ENCODE measurements at regions not wholly inside any gene's neighbourhood (a gene's known extent, or its start where the extent isn't known, plus 50 kb on each side); places are given as distances from the start of the nearest gene placed in this dataset.

- DNase-seq (ENCODE audit: low read depth), result no peak
Observed at GRCh38 chr10:123556736-123557135, 109.4 kb upstream of the GPR26 start.

DNA sequence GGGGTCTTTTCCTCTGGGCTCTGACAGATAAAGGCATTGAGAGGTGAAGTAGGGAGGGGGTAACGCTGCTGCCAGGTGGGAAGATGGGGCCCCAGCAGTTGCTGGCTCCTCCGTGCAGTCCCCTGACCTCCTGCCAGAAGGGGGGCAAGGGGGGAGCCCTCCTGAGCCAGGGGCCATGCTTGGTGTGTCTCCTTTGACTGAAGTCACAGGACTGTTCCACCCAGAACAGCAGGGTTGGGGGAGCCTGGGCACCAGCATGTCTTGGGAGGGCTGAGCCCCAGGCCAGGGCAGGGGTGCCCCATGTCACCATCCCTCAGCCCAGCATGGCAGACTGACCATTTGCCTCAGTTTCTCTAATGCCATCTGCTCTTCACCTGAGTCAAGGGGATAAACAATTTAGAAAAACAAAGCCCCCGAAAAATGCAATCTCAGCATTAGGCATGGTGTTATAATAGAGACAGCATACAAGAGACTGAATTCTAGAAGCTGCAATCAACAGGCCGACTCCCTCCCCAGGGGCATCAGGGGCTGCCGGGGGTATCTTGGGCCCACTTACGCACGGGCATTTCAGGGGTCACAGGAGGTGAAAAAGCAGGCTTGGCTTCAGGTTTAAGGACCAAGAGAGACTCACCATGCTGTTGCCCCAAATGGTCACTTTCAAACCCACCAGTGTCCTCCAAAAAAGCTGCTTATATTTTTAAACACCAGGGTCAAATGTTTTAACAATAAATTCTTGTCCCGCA is 108.6 kb upstream of the GPR26 start:
- DNase-seq (ENCODE audit: low read depth), result no peak

DNA sequence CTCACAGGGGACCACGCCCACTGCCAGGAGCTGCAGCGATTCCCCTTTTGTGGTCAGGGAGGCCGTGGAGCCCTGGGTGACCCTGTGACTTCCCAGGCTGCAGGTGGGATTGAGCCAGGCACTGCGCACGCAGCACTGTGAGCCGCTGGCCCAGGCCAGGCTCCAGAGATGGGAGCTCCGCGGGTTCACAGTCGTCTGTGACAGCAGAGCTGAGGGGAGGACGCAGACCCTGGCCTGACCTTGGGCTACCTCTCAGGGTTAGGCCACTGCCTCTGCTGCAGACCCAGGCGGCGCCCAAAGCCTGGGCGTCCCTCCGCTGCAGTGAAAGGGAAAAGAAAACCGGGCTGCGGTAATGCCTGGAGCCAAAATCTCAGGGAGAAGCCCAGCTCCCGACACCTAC is 107.5 kb upstream of the GPR26 start:
- no peak for DNase-seq (ENCODE audit: low read depth)

GRCh38 chr10:123559066-123559822 is 106.9 kb upstream of the GPR26 start:
- DNase-seq (ENCODE audit: low read depth), result peak; percentile 20

DNA sequence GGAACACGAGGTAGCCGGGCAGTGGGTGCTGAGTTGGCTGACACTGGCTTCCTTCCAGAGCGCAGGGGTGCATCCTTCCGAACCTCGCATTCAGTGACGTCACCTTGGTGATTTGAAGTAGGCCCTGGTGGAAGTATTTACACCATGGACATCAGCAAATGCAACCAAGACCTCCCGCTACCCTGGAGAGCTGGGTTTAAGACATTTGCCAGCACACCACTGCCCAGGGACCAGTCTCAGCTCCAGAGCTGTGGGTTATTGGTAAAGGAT is 106.4 kb upstream of the GPR26 start:
- no peak for DNase-seq (ENCODE audit: low read depth)

DNA sequence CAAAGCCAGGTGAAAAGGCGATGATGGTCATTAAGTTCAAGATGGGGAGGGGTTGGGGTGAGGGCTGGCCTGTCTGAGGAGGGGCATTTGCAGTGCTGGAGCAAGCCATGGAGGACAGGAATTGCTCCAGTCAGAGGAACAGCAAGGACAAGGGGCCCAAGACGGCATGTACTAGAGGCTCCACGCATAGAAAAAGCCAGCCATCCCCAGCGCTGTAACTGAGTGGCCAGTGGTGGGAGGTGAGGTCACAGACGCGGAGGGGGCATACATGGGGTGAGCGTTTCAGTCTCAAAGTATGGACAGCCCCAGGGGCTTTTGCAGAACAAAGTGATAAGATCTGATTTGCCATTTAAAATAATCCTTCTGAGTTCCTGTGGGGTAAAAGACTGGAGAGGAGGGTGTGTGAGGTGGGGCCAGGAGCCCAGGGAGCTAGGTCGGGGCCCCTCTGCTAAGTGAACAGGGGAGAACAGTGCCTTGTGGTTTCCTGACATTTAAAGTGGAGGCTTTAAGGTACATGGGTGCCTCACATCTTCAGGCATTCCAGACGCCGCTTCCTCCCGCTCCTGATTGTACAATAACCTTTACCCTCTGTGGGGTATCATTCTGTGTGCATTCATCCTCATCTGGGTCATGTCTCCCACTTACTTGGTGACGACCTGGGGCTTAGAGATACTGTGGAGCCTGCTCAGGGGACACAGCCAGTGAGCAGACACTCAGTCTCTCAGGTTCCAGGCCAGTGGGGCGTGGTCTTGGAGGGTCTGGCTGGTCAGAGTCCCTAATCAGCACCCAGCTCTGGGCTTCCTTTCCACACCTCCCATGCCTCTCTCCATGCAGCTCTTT is 105.6 kb upstream of the GPR26 start:
- DNase-seq (ENCODE audit: low read depth), result no peak

- DNase-seq (ENCODE audit: low read depth), result no peak
Observed at GRCh38 chr10:123561141-123561440, 105.1 kb upstream of the GPR26 start.

- no peak for DNase-seq (ENCODE audit: low read depth)
Observed at GRCh38 chr10:123562387-123562786, 103.8 kb upstream of the GPR26 start.

- no peak for DNase-seq (ENCODE audit: low read depth)
Observed at GRCh38 chr10:123562811-123563580, 103.2 kb upstream of the GPR26 start.

DNA sequence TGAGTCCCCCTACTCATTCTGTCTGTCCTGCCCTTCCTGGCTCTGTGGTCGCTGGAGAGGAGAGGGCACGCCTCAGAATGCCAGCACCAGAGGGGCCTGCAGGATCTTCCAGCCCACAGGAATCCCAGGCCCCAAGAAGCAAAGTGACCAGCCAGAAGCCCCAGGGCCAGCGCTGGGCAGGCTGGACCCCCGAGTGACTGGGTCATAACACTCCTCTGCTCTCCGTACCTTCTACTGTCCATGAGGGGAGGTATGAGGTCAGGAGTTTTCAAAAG is 102.6 kb upstream of the GPR26 start:
- DNase-seq (ENCODE audit: low read depth), result no peak

DNA sequence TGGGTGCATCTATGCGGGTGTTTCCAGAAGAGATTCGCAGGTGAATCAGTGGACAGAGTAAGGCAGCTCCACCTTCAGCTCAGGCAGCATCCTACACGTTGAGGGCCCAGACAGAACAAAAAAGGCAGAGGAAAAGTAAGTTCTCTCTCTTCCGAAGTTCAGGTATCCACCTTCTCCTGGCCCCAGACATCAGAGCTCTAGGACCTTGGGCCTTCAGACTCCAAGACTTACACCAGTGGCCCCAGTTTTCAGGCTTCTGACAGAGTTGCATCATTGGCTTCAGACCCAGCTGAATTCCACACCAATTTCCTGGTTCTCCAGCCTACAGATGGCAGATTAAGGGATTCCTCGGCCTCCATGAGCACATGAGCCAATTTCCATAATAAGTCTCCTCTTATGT is 102.2 kb upstream of the GPR26 start:
- no peak for DNase-seq (ENCODE audit: low read depth)

DNA sequence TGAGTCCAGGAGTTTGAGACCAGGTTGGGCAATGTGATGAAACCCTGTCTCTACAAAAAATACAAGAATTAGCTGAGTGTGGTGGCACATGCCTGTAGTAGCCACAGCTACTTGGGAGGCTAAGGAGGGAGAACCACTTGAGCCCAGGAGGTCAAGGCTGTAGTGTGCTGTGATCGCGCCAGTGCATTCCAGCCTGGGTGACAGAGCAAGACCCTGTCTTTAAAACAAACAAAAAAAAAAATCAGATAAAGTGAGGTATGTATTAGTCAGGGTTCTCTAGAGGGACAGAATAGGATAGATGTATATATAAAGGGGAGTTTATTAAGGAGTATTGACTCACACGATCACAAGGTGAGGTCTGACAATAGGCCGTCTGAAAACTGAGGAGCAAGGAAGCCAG is 101.5 kb upstream of the GPR26 start:
- DNase-seq (ENCODE audit: low read depth), result no peak

DNA sequence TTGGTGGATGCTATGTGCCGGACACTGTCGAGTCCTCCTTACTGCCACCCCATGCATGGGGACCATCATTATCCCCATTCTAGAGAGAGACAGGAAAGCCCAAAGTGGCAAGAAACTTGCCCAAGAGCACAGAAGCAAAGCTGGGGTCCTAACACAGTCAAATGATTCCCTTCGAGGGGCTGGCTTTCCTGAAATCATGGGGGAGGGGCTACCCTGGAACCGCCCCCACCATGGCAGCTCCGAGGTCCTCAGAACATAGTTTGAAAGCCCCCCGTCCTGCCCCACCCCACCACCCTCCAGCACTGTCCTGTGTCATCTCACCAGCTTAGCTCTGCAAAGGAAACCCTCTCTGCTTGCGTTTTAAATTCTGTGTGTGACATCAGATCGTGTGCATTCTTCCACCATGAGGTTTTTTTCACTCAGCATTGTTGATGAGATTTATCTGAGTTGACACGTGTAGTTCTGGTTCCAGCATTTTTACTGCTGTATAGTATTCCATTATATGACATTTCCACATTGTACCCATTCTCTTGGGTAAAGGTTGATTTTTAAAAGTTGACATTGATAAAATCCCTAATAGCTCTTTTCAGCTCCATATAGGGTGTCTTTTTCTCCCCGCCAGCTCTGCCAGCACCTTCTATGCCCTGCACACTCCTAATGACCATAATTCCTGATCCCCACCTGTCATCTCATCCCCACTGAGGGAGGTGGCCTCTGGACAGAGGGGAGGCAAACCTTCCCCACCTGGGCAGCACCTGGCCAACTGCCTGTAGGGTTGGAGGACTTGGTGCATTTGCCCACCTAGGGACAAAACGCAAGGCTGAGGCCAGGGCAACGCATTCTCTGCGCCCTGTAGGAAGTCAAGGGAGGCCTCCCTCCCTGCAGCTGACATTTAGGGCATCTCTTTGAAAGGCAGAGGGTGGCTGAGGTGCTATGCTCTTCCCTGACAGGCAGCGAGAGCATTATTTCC is 100.2 kb upstream of the GPR26 start:
- DNase-seq (ENCODE audit: low read depth), result no peak

DNA sequence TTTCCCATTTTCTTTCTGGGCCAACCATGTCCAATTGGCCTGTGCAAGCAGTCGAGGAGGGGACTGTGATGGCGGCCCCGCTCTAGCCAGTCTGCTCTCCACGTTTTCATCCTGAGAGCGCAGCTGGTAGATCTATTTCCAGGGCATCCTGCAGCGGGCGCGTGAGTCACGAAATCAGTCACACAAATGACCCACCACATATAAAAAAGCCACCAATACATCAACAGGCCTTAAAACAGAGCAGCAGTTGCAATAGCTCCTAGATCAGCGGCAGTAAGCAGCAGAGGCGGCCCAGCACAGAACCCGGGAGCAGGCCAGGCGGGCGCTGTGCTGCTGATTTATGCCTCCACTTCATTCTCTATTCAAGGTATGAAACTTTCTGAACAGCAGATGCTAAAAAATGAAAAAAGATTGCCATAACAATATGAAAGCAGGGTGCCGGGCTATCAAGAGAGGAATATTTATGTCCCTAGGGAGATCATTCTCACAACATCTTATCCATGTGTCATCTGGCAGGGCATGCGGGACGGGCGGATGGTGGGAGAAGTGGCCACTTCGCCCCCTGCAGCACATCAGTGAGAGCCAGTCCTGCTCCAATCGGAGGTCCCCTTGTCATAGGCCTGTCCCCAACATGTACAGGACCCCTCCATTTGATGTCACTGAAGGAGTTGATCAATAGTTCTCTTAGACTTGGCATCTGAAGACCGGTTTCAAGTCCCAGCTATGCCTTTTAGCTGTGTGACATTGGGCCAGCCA is 98.0 kb upstream of the GPR26 start:
- no peak for DNase-seq (ENCODE audit: low read depth)

DNA sequence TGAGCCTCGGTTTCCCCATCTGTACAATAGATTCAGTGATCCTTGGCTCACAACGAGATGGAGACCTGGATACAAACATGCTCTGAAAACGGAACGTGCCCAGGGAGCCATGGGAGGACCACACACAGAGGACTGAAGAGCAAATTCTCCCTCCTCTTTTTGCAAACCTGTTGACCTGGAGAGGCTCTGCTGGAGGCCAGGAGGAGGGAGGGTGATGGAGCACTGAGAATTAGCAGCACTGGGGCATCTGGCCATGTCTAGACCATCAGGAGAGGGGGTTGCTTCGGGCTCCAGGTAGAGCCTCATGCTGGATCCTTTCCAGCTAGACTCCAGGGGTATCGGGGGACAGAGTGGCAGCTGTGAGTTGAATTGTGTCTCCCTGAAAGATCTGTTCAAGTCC is 97.4 kb upstream of the GPR26 start:
- DNase-seq (ENCODE audit: low read depth), result no peak

- no peak for DNase-seq (ENCODE audit: low read depth)
Observed at GRCh38 chr10:123569436-123570035, 96.6 kb upstream of the GPR26 start.

DNA sequence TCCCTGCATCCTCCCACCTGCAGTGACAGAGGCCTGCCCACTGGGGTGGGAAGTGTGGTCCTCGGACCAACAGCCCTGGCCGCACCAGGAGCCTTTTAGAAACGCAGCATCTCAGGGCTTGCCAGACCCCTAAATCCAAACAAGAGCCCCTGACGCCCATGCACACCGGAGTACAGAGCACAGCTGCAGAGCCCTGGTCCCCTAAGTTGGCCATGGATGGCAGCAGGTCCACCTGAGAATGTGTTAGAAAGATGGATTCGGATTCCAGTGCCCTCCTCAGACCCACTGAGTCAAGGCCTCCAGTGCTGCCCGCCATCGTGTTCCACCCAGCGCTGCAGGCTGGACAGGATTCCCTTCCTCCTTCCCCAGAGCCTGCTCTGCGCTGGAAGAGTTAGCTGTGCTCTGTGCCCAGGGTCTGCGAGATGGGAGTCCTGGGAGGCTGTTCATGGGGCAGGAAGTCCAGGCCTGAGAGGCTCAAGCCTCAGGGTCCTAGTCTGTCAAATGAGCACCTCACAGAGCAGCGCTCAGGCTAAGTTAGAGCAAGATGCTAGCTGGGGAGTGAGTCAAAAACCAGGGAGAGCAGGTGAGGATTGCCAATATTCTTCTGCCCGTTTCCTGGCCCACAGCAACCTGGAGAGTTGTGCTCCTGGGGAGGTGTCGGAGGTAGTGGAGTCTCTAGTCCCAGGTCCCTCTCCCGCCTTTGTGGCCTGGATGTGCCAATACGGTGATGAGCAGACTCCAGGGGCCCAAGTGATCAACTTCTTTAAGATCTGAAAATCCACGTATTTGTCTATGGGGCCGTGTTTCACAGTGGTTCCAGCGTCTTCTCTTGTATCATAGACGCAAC is 95.9 kb upstream of the GPR26 start:
- DNase-seq (ENCODE audit: low read depth), result no peak

- DNase-seq (ENCODE audit: low read depth), result no peak
Observed at GRCh38 chr10:123570898-123571515, 95.1 kb upstream of the GPR26 start.

DNA sequence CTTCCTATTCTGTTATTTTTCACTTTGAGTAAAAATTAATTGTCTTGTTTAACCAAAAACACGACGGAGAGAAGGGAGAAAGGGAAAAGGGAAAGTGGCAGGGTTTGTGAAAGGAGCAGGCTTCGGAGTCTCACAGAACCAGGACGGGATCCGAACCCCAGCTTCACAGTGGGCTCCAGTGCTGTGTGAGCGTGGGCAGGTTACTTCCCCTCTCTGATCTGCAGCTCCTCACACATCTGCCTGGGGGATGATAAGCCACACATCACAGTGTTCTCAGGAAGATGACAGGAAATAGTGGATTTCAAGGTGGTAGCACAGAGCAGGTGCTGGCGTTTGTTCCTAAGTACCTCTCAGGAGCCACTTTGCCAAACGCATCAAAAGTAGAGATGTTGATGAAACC is 94.2 kb upstream of the GPR26 start:
- no peak for DNase-seq (ENCODE audit: low read depth)
